Stomach (tissue), 8 donors: ENCODE measurements at regions not wholly inside any gene's neighbourhood (a gene's known extent, or its start where the extent isn't known, plus 50 kb on each side); places are given as distances from the start of the nearest gene placed in this dataset.

Experiments
- DNase-seq, 2 donors: peaks; one replicate each; pipeline versions ENCODE4 v3.0.0 to v3.0.0-alpha.2; 2013 to 2019
- H3K27ac ChIP-seq, 5 donors: fragments of 200-600 bp in 4 of 5; sonication (generic) in 4 of 5; one replicate each; pipeline ENCODE4 v1.5.1; 2013 to 2019; ENCODE audit warnings: mild to moderate bottlenecking in 1 of 5, moderate library complexity in 1 of 5
- H3K27me3 ChIP-seq, 3 donors: fragments of 200-600 bp; sonication (generic); one replicate each; pipeline ENCODE4 v1.5.1; 2017 to 2019; ENCODE audit warnings: mixed run types in 1 of 3
- H3K36me3 ChIP-seq, 4 donors: fragments of 200-600 bp; sonication (generic); 1 replicate in 3 of 4; 2 replicates in 1 of 4; pipeline ENCODE4 v1.5.1; 2016 to 2019
- H3K4me1 ChIP-seq, 4 donors: fragments of 200-600 bp; sonication (generic); one replicate each; pipeline ENCODE4 v1.5.1; 2016 to 2019
- H3K4me3 ChIP-seq, 4 donors: fragments of 200-600 bp; sonication (generic) in 3 of 4; one replicate each; pipeline ENCODE4 v1.5.1; 2016 to 2019; ENCODE audit warnings: mild to moderate bottlenecking in 1 of 4
- H3K9me3 ChIP-seq, 4 donors: fragments of 200-600 bp; sonication (generic); one replicate each; pipeline ENCODE4 v1.5.1; 2016 to 2019
- CTCF ChIP-seq, 7 experiments: fragments of 450-650 bp in 4 of 7; fragments of 200-600 bp in 3 of 7; sonication (generic) in 3 of 7; IDR thresholded peaks; one replicate each; pipeline ENCODE4 v1.5.1; 2016 to 2019; ENCODE audit warnings: antibody characterized with exemption in 7 of 7, control low read depth in 2 of 7, mild to moderate bottlenecking in 1 of 7
- EP300 ChIP-seq: sonication (generic); formaldehyde crosslinking; IDR thresholded peaks from one replicate; pipeline ENCODE4 v1.6.1; 2017; ENCODE audit warnings: antibody characterized with exemption
- POLR2A ChIP-seq, 4 donors: fragments of 450-650 bp; IDR thresholded peaks; one replicate each; pipeline ENCODE4 v1.6.1; 2016; ENCODE audit warnings: antibody characterized with exemption in 4 of 4, control low read depth in 2 of 4, mild to moderate bottlenecking in 1 of 4, moderate library complexity in 1 of 4
- POLR2AphosphoS5 ChIP-seq, 3 donors: sonication (generic); formaldehyde crosslinking; IDR thresholded peaks; one replicate each; pipeline ENCODE4 v1.6.1; 2016; ENCODE audit warnings: antibody characterized with exemption in 3 of 3
- WGBS, 5 donors: extraction: QIAGEN DNeasy Blood & Tissue Kit in 3 of 5; methylation state at CpG; one replicate each; pipeline versions ENCODE4 v1.1.5 to v1.1.7; 2013 to 2018; 5-methylcytosine and 5-hydroxymethylcytosine counted together
- intact Hi-C: fragments of 100-400 bp; cut with DNase I; formaldehyde crosslinking; loops from one replicate; pipeline ENCODE4 v1.15.1; 2023; ENCODE audit warnings: low total_unique reads
- donor health status: healthy with polysubstance abuse.
- donor health status: Bipolar disorder and iron deficiency.
- donor health status: healthy.

- H3K27me3 ChIP-seq = peaks cover 0 to 40% (median 0%) of the 10 kb centered on the region in 3 donors
- peaks cover 0 to 24% (median 8%) of the 10 kb centered on the region in 4 donors for H3K9me3 ChIP-seq
- WGBS, 5 donors = 88 to 93% (median 91%) methylated on average over 5 of the region's 5 CpGs
- no peak overlapping the region for H3K4me3 ChIP-seq
- no peak overlapping the region for H3K27ac ChIP-seq
- no peaks in the 10 kb centered on the region for H3K36me3 ChIP-seq
- intact Hi-C loops = no loop called here
- TF ChIP-seq POLR2A (IDR thresholded peaks at IDR 0.05) (no peak), CTCF (IDR thresholded peaks at IDR 0.05) (no peak), POLR2AphosphoS5 (IDR thresholded peaks at IDR 0.05) (no peak), EP300 (no peak)
- H3K4me1 ChIP-seq = no peaks in the 10 kb centered on the region
- DNase-seq = no peak
These were observed 119.1 kb downstream of the ZNF280B start for GRCh38 chr22:22389467-22389866.

- Histone ChIP-seq H3K4me1 (no peaks in the 10 kb centered on the region), H3K27me3 (peaks cover 0 to 44% (median 0%) of the 10 kb centered on the region in 3 donors), H3K27ac (no peak overlapping the region), H3K9me3 (peaks cover 0 to 24% (median 8%) of the 10 kb centered on the region in 4 donors), H3K36me3 (no peaks in the 10 kb centered on the region), H3K4me3 (no peak overlapping the region)
- TF ChIP-seq CTCF (IDR thresholded peaks at IDR 0.05) (no peak), POLR2AphosphoS5 (IDR thresholded peaks at IDR 0.05) (no peak), EP300 (no peak), POLR2A (IDR thresholded peaks at IDR 0.05) (no peak)
- no peak for DNase-seq
- 76 to 89% (median 82%) methylated on average over 4 of the region's 4 CpGs for WGBS, 5 donors
- intact Hi-C loops = no loop called here
These were observed 117.6 kb downstream of the ZNF280B start for GRCh38 chr22:22390989-22391388.

- H3K36me3 ChIP-seq = no peaks in the 10 kb centered on the region
- H3K4me3 ChIP-seq = no peak overlapping the region
- H3K27me3 ChIP-seq = peaks cover 0 to 40% (median 0%) of the 10 kb centered on the region in 3 donors
- H3K27ac ChIP-seq = no peak overlapping the region
- intact Hi-C loops = no loop called here
- no peak for TF ChIP-seq EP300
- TF ChIP-seq POLR2A (IDR thresholded peaks at IDR 0.05) = no peak
- no peak for TF ChIP-seq CTCF (IDR thresholded peaks at IDR 0.05)
- TF ChIP-seq POLR2AphosphoS5 (IDR thresholded peaks at IDR 0.05) = no peak
- no peaks in the 10 kb centered on the region for H3K4me1 ChIP-seq
- no peak for DNase-seq
- peaks cover 0 to 24% (median 8%) of the 10 kb centered on the region in 4 donors for H3K9me3 ChIP-seq
These were observed 117.0 kb downstream of the ZNF280B start for GRCh38 chr22:22391543-22391942.

GRCh38 chr22:22392131-22392530 is 116.4 kb downstream of the ZNF280B start:
- WGBS, 5 donors = 50 to 71% (median 64%) methylated on average over 4 of the region's 4 CpGs
- Histone ChIP-seq H3K36me3 (no peaks in the 10 kb centered on the region), H3K27me3 (peaks cover 0 to 40% (median 0%) of the 10 kb centered on the region in 3 donors), H3K9me3 (peaks cover 0 to 24% (median 8%) of the 10 kb centered on the region in 4 donors), H3K27ac (no peak overlapping the region), H3K4me1 (peaks cover 0 to under 1% (median 0%) of the 10 kb centered on the region in 4 donors), H3K4me3 (no peak overlapping the region)
- intact Hi-C loops = no loop called here
- no peak for TF ChIP-seq POLR2AphosphoS5 (IDR thresholded peaks at IDR 0.05)
- TF ChIP-seq CTCF (IDR thresholded peaks at IDR 0.05) = no peak
- TF ChIP-seq EP300 = no peak
- TF ChIP-seq POLR2A (IDR thresholded peaks at IDR 0.05) = no peak
- no peak for DNase-seq
